ENCODE measurements at regions not wholly inside any gene's neighbourhood (a gene's known extent, or its start where the extent isn't known, plus 50 kb on each side); places are given as distances from the start of the nearest gene placed in this dataset.

DNA sequence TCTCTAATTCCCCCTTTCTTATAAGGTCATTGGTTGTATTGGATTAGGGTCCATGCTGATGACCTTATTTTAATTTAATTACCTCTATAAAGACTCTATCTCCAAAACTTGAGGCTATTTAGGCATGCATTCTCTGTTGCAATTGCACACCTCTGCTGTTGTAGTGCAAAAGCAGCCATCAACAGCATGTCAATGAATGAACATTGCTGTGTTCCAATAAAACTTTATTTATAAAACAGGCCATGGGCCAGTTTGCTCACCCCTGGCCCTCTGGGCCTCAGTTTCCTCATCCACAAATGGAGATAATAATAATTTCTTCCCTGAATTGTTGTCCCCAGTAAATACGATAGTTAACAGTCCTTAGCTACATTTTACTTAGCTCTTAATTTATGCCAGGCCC lies 100.4 kb upstream of the USP24 start:
- H3K36me3 Mint-ChIP-seq (ENCODE audit: insufficient read depth, unreplicated experiment): no peaks in the 10 kb centered on the region

DNA sequence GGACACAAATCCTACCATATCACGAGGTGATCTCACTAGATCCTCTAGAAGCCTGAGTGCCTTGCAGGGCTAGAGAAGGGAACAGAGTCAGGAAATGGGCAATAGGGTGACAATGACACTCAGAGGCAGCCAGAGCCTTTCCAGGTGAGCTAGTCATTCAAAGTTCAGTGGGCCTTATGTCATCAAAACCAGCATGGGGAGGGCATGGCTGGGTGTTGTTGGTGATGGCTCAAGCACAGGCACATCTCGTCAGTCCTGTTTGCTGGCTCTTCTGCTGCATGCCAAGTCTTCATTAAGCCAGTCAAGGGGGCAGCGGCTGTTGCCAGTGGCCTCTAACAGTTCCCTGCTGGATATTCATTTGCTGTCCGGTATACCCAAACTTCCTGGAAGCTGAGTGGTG lies 99.6 kb upstream of the USP24 start:
- no peaks in the 10 kb centered on the region for H3K9me3 Mint-ChIP-seq (ENCODE audit: low read depth, unreplicated experiment)
- no peaks in the 10 kb centered on the region for H3K27me3 Mint-ChIP-seq (ENCODE audit: unreplicated experiment)
- BruUV-seq (replicated peaks): no TSS peak
- H3K4me3 Mint-ChIP-seq (ENCODE audit: low read depth, unreplicated experiment): no peak overlapping the region
- no peaks in the 10 kb centered on the region for H3K36me3 Mint-ChIP-seq (ENCODE audit: insufficient read depth, unreplicated experiment)
- intact Hi-C loops (cut with micrococcal nuclease; ENCODE audit: unreplicated experiment): no loop called here
- no peaks in the 10 kb centered on the region for H3K4me1 Mint-ChIP-seq (ENCODE audit: low read depth, unreplicated experiment)
- DNase-seq: no peak
- H3K27ac Mint-ChIP-seq (ENCODE audit: unreplicated experiment): no peak overlapping the region
- TF ChIP-seq CTCF (IDR thresholded peaks at IDR 0.05; ENCODE audit: unreplicated experiment): no peak
- CTCF ChIA-PET: no interaction called here

More for the DNA sequence above, 100.4 kb upstream of the USP24 start:
- no peak overlapping the region for H3K4me3 Mint-ChIP-seq (ENCODE audit: low read depth, unreplicated experiment)
- no peaks in the 10 kb centered on the region for H3K9me3 Mint-ChIP-seq (ENCODE audit: low read depth, unreplicated experiment)
- CTCF ChIA-PET: no interaction called here
- H3K4me1 Mint-ChIP-seq (ENCODE audit: low read depth, unreplicated experiment): no peaks in the 10 kb centered on the region
- DNase-seq: no peak
- H3K27me3 Mint-ChIP-seq (ENCODE audit: unreplicated experiment): no peaks in the 10 kb centered on the region
- intact Hi-C loops (cut with micrococcal nuclease; ENCODE audit: unreplicated experiment): no loop called here
- TF ChIP-seq CTCF (IDR thresholded peaks at IDR 0.05; ENCODE audit: unreplicated experiment): no peak
- BruUV-seq (replicated peaks): no TSS peak
- H3K27ac Mint-ChIP-seq (ENCODE audit: unreplicated experiment): no peak overlapping the region

DNA sequence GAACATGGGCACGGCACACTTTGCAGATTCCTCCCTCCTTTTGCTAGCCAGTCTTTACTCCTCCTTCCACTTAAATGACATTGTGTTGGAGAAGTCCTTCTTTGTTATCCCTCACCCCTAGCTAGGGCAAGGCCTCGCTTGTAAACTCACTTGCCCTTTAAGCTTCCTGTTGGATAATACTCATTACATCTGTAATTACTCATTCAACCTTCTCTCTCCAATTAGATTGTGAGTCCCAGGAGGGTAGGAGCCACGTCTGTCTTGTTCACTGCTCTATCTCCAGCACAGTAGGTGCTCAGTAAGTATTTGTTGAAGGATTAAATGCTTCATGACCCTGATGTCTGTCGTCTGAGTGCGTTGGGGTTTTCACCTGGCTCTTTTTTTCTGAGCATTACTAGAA lies 98.7 kb upstream of the USP24 start:
- intact Hi-C loops (cut with micrococcal nuclease; ENCODE audit: unreplicated experiment): no loop called here
- H3K4me1 Mint-ChIP-seq (ENCODE audit: low read depth, unreplicated experiment): no peaks in the 10 kb centered on the region
- TF ChIP-seq CTCF (IDR thresholded peaks at IDR 0.05; ENCODE audit: unreplicated experiment): no peak
- DNase-seq: no peak
- no peaks in the 10 kb centered on the region for H3K36me3 Mint-ChIP-seq (ENCODE audit: insufficient read depth, unreplicated experiment)
- H3K27me3 Mint-ChIP-seq (ENCODE audit: unreplicated experiment): no peaks in the 10 kb centered on the region
- CTCF ChIA-PET: no interaction called here
- H3K4me3 Mint-ChIP-seq (ENCODE audit: low read depth, unreplicated experiment): no peak overlapping the region
- no TSS peak for BruUV-seq (replicated peaks)
- no peaks in the 10 kb centered on the region for H3K9me3 Mint-ChIP-seq (ENCODE audit: low read depth, unreplicated experiment)
- H3K27ac Mint-ChIP-seq (ENCODE audit: unreplicated experiment): no peak overlapping the region

DNA sequence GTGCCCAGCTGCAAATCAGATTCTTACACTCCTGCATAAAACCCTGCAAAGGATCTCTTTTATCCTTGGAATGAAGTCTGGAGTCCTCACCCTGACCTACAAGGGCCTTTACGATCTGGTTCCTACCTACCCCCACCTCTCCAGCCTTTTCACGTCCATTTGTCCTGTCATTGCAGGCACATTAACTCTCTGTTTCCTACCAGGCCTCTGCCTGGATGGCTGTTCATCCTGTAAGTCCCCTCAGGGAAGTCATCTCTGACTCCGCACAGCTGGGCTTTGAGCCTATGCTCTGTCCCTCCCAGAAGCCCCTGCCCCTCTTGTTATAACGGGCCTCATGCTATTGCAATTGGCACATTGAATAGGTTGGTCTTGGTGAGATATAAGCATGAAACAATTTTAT lies 96.8 kb upstream of the USP24 start:
- no peak for DNase-seq
- Mint-ChIP-seq H3K27me3 (ENCODE audit: unreplicated experiment) (peaks cover 18% of the 10 kb centered on the region), H3K4me3 (ENCODE audit: low read depth, unreplicated experiment) (no peak overlapping the region), H3K27ac (ENCODE audit: unreplicated experiment) (no peak overlapping the region), H3K4me1 (ENCODE audit: low read depth, unreplicated experiment) (no peaks in the 10 kb centered on the region), H3K9me3 (ENCODE audit: low read depth, unreplicated experiment) (no peaks in the 10 kb centered on the region), H3K36me3 (ENCODE audit: insufficient read depth, unreplicated experiment) (no peaks in the 10 kb centered on the region)
- TF ChIP-seq CTCF (IDR thresholded peaks at IDR 0.05; ENCODE audit: unreplicated experiment): no peak
- intact Hi-C loops (cut with micrococcal nuclease; ENCODE audit: unreplicated experiment): no loop called here
- CTCF ChIA-PET: interaction anchor here (0.7 kb wide), 1 partner anchor 99 kb away, joined by 6 read pairs; no protein-coding TSS in a partner anchor
- BruUV-seq (replicated peaks): no TSS peak

All from Calu3 (cell line).